ENCODE measurements at regions not wholly inside any gene's neighbourhood (a gene's known extent, or its start where the extent isn't known, plus 50 kb on each side); places are given as distances from the start of the nearest gene placed in this dataset.

GRCh38 chr14:61927060-61927459 is 164.8 kb downstream of the SNAPC1 start:
- peaks cover 12 to 14% of the 10 kb centered on the region in 2 experiments; a peak in 3 of 4 replicates for H3K79me1 ChIP-seq (ENCODE audit: low read depth in 1 of 2, low read length in 2 of 2)
- peak overlapping the region; percentile 45; the same call in 1 of the 2 replicates for H4K5ac ChIP-seq (ENCODE audit: low read depth, low read length)
- H3K9me3 ChIP-seq (ENCODE audit: control insufficient read depth, insufficient read depth, low read length): no peaks in the 10 kb centered on the region
- H2AK9ac ChIP-seq (replicated peaks; ENCODE audit: low read depth, low read length, poor library complexity): no peak overlapping the region
- ATAC-seq (ENCODE audit: low read depth): peak; percentile 60
- H3K4me1 ChIP-seq (ENCODE audit: control insufficient read depth, insufficient read depth, low read length): peaks cover 28% of the 10 kb centered on the region
- in situ Hi-C loops (cut with MboI; ENCODE audit: low sequenced_read_pairs) (no loop called here), intact Hi-C loops (cut with micrococcal nuclease) (loop anchor here (10.0 kb wide), 1 partner anchor 1348 kb away; no protein-coding TSS in a partner anchor), dilution Hi-C loops (cut with HindIII; ENCODE audit: low sequenced_read_pairs, unreplicated experiment) (no loop called here)
- no peak overlapping the region; the same call in 1 of the 2 replicates for H3K56ac ChIP-seq (ENCODE audit: extremely low read depth, insufficient read depth, low read length)
- BruUV-seq (replicated peaks): no TSS peak
- no peaks in the 10 kb centered on the region for H3K27me3 ChIP-seq (ENCODE audit: control insufficient read depth, insufficient read depth, low read length)
- peak overlapping the region; percentile 85 for H2BK120ac ChIP-seq (ENCODE audit: low read depth, low read length)
- H3K9ac ChIP-seq (ENCODE audit: low read depth, low read length): peak overlapping the region; percentile 68; the same call in 1 of the 2 replicates
- no peak overlapping the region for H4K91ac ChIP-seq (ENCODE audit: insufficient read depth, low read depth, low read length)
- TF ChIP-seq RCOR1 (IDR thresholded peaks at IDR 0.05; ENCODE audit: insufficient replicate concordance, low read length) (no peak), NFE2L2 (IDR thresholded peaks at IDR 0.05; ENCODE audit: low read depth, low read length) (no peak)
- H3K9me1 ChIP-seq (ENCODE audit: insufficient read depth, low read length): peaks cover 2% of the 10 kb centered on the region; the same call in 1 of the 2 replicates
- H3K36me3 ChIP-seq (ENCODE audit: control insufficient read depth, insufficient read depth, low read length): no peaks in the 10 kb centered on the region
- no peak overlapping the region for H3K4me3 ChIP-seq (ENCODE audit: insufficient read depth, low read depth, low read length)
- CTCF ChIA-PET: interaction anchor here (0.5 to 3.6 kb wide), 5 partner anchors 14 to 201 kb away, joined by 3 to 30 read pairs (median 4); no protein-coding TSS in a partner anchor
- H3K18ac ChIP-seq (ENCODE audit: low read depth, low read length): peak overlapping the region; percentile 58; the same call in 1 of the 2 replicates
- H3K4ac ChIP-seq (ENCODE audit: low read depth, low read length): peak overlapping the region; percentile 31; the same call in 1 of the 2 replicates
- H3K27ac ChIP-seq (ENCODE audit: insufficient read depth, low read length): peak overlapping the region; percentile 38; the same call in 1 of the 2 replicates
- peak overlapping the region; percentile 51 for H2BK20ac ChIP-seq (ENCODE audit: low read depth, low read length)
- no peak overlapping the region for H2AFZ ChIP-seq (replicated peaks; ENCODE audit: low read length, poor library complexity)
- POLR2A ChIA-PET (ENCODE audit: unreplicated experiment): interaction anchor here (1.1 kb wide), 1 partner anchor 23 kb away, joined by 3 read pairs; no protein-coding TSS in a partner anchor
- peak overlapping the region; percentile 44 to 75; a peak in 3 of 4 replicates for H4K8ac ChIP-seq (ENCODE audit: low read depth in 2 of 2, low read length in 2 of 2)
- no peak overlapping the region for H3K23ac ChIP-seq (ENCODE audit: low read depth, low read length)
- peak overlapping the region; percentile 87 for H2BK5ac ChIP-seq (ENCODE audit: low read depth, low read length, poor library complexity, severe bottlenecking)
- WGBS, 2 experiments (ENCODE audit: extremely low coverage in 2 of 2, insufficient read length in 1 of 2): no CpG with 5 or more reads among the region's 1 CpG
- no peaks in the 10 kb centered on the region for H4K20me1 ChIP-seq (ENCODE audit: insufficient read depth, low read length)
- peak overlapping the region; percentile 24; the same call in 2 of the 3 replicates for H2BK15ac ChIP-seq (ENCODE audit: low read depth, low read length)
- no peak overlapping the region for H2AK5ac ChIP-seq (ENCODE audit: low read depth, low read length)
- peak overlapping the region; percentile 40; the same call in 1 of the 2 replicates for H3K4me2 ChIP-seq (ENCODE audit: low read depth, low read length)
- 0 out of 2 replicates have a peak overlapping the region, but pooled peaks have one; percentile 24 for H3K14ac ChIP-seq (replicated peaks; ENCODE audit: low read depth, low read length)
- DNase-seq: peak; percentile 69

Measured in IMR-90 (cell line).